MM.1S (cell line): ENCODE measurements at regions not wholly inside any gene's neighbourhood (a gene's known extent, or its start where the extent isn't known, plus 50 kb on each side); places are given as distances from the start of the nearest gene placed in this dataset.

ENCODE experiments used
- DNase-seq: peaks from one replicate; pipeline ENCODE4 v3.0.0-alpha.2; 2015
- H2AFZ ChIP-seq: fragments of 300-600 bp; sonication (generic); 2 replicates; pipeline ENCODE4 v1.6.0; 2016; ENCODE audit warnings: antibody characterized with exemption, low read length
- H3F3A ChIP-seq: fragments of 300-600 bp; sonication (generic); 2 replicates; pipeline ENCODE4 v1.6.1; 2016; ENCODE audit warnings: mild to moderate bottlenecking, antibody characterized with exemption, low read length, moderate library complexity, mixed read lengths; ENCODE audit not compliant: insufficient read depth
- H3K27ac ChIP-seq: fragments of 300-600 bp; sonication (generic); 2 replicates; pipeline ENCODE4 v1.5.1; 2016; ENCODE audit warnings: mild to moderate bottlenecking, low read length
- H3K27me3 ChIP-seq: fragments of 300-600 bp; sonication (generic); replicated peaks from 2 replicates; pipeline ENCODE4 v1.6.0; 2016; ENCODE audit warnings: low read length; ENCODE audit not compliant: insufficient read depth
- H3K36me3 ChIP-seq: fragments of 300-600 bp; sonication (generic); replicated peaks from 2 replicates; pipeline ENCODE4 v1.6.1; 2016; ENCODE audit warnings: mild to moderate bottlenecking, low read length, mixed read lengths; ENCODE audit not compliant: insufficient read depth
- H3K4me1 ChIP-seq: fragments of 300-600 bp; sonication (generic); 2 replicates; pipeline ENCODE4 v1.6.1; 2016; ENCODE audit warnings: low read length, mixed read lengths
- H3K4me2 ChIP-seq: fragments of 300-600 bp; sonication (generic); 2 replicates; pipeline ENCODE4 v1.6.0; 2016; ENCODE audit warnings: low read depth, low read length
- H3K4me3 ChIP-seq: fragments of 300-600 bp; sonication (generic); 2 replicates; pipeline ENCODE4 v1.5.1; 2016; ENCODE audit warnings: low read length, mixed read lengths
- H3K79me2 ChIP-seq: fragments of 300-600 bp; sonication (generic); 2 replicates; pipeline ENCODE4 v1.6.1; 2016; ENCODE audit warnings: mixed run types, low read length, mixed read lengths
- H3K9ac ChIP-seq: fragments of 300-600 bp; sonication (generic); 2 replicates; pipeline ENCODE4 v1.6.1; 2016; ENCODE audit warnings: low read length, mixed read lengths
- H3K9me2 ChIP-seq: fragments of 300-600 bp; sonication (generic); replicated peaks from 2 replicates; pipeline ENCODE4 v1.6.1; 2016; ENCODE audit warnings: mild to moderate bottlenecking, low read length, mixed read lengths; ENCODE audit not compliant: insufficient read depth
- H3K9me3 ChIP-seq: fragments of 300-600 bp; sonication (generic); replicated peaks from 2 replicates; pipeline ENCODE4 v1.6.1; 2016; ENCODE audit warnings: mild to moderate bottlenecking, low read length, mixed read lengths; ENCODE audit not compliant: insufficient read depth
- H4K20me1 ChIP-seq: fragments of 300-600 bp; sonication (generic); 2 replicates; pipeline ENCODE4 v1.6.1; 2016; ENCODE audit warnings: mild to moderate bottlenecking, low read length, moderate library complexity, mixed read lengths; ENCODE audit not compliant: insufficient read depth
- CTCF ChIP-seq: fragments of 300-600 bp; sonication (generic); IDR thresholded peaks from 2 replicates; pipeline ENCODE4 v1.5.1; 2016; ENCODE audit warnings: antibody characterized with exemption, low read length, mixed read lengths
- EZH2 ChIP-seq: fragments of 300-600 bp; sonication (generic); optimal IDR thresholded peaks from 2 replicates; pipeline ENCODE3; 2017; ENCODE audit warnings: low read depth, mild to moderate bottlenecking, antibody characterized with exemption, low read length, mixed read lengths
- EZH2phosphoT487 ChIP-seq: fragments of 300-600 bp; sonication (generic); IDR thresholded peaks from 2 replicates; pipeline ENCODE4 v1.6.1; 2018; ENCODE audit warnings: antibody characterized with exemption, low read length

- Histone ChIP-seq H3K9me2 (no peaks in the 10 kb centered on the region), H3K27ac (no peak overlapping the region), H3K9ac (no peak overlapping the region)
Measured at GRCh38 chrX:10062352-10062751, 94.4 kb upstream of the CLCN4 start.

GRCh38 chrX:10062980-10063379 is 93.8 kb upstream of the CLCN4 start:
- no peaks in the 10 kb centered on the region for H3F3A ChIP-seq
- no peaks in the 10 kb centered on the region for H3K9me3 ChIP-seq
- H3K27ac ChIP-seq: no peak overlapping the region
- DNase-seq: no peak
- H3K9me2 ChIP-seq: no peaks in the 10 kb centered on the region
- H3K4me2 ChIP-seq: no peak overlapping the region
- TF ChIP-seq EZH2 (no peak), CTCF (no peak), EZH2phosphoT487 (no peak)
- H3K79me2 ChIP-seq: peaks cover 33% of the 10 kb centered on the region
- H3K36me3 ChIP-seq: no peaks in the 10 kb centered on the region
- no peak overlapping the region for H2AFZ ChIP-seq
- no peak overlapping the region for H3K4me3 ChIP-seq
- no peaks in the 10 kb centered on the region for H3K4me1 ChIP-seq
- H4K20me1 ChIP-seq: no peaks in the 10 kb centered on the region
- no peak overlapping the region for H3K9ac ChIP-seq
- H3K27me3 ChIP-seq: no peaks in the 10 kb centered on the region

More at GRCh38 chrX:10062352-10062751, 94.4 kb upstream of the CLCN4 start:
- H3K27me3 ChIP-seq: no peaks in the 10 kb centered on the region
- no peak for DNase-seq
- no peaks in the 10 kb centered on the region for H3K9me3 ChIP-seq
- no peaks in the 10 kb centered on the region for H3K4me1 ChIP-seq
- no peaks in the 10 kb centered on the region for H4K20me1 ChIP-seq
- H3K79me2 ChIP-seq: peaks cover 34% of the 10 kb centered on the region
- TF ChIP-seq EZH2: no peak
- TF ChIP-seq EZH2phosphoT487: no peak
- no peak overlapping the region for H3K4me3 ChIP-seq
- no peaks in the 10 kb centered on the region for H3K36me3 ChIP-seq
- H3K4me2 ChIP-seq: no peak overlapping the region
- H3F3A ChIP-seq: no peaks in the 10 kb centered on the region
- H2AFZ ChIP-seq: no peak overlapping the region

- Histone ChIP-seq H3K79me2 (peaks cover 27% of the 10 kb centered on the region), H3K4me1 (no peaks in the 10 kb centered on the region), H3K9me3 (no peaks in the 10 kb centered on the region), H3K4me2 (no peak overlapping the region), H3K36me3 (no peaks in the 10 kb centered on the region), H2AFZ (no peak overlapping the region), H3K27me3 (no peaks in the 10 kb centered on the region), H3F3A (no peaks in the 10 kb centered on the region), H3K4me3 (no peak overlapping the region), H3K27ac (no peak overlapping the region), H4K20me1 (no peaks in the 10 kb centered on the region), H3K9ac (no peak overlapping the region), H3K9me2 (no peaks in the 10 kb centered on the region)
- TF ChIP-seq EZH2 (no peak), CTCF (no peak), EZH2phosphoT487 (no peak)
- no peak for DNase-seq
Measured at GRCh38 chrX:10064736-10065135, 92.0 kb upstream of the CLCN4 start.

GRCh38 chrX:10070714-10071436 is 85.9 kb upstream of the CLCN4 start:
- DNase-seq: no peak
- H4K20me1 ChIP-seq: no peaks in the 10 kb centered on the region
- no peaks in the 10 kb centered on the region for H3K9me3 ChIP-seq
- no peaks in the 10 kb centered on the region for H3K4me1 ChIP-seq
- no peak overlapping the region for H3K9ac ChIP-seq
- H3K27ac ChIP-seq: no peak overlapping the region
- H3F3A ChIP-seq: no peaks in the 10 kb centered on the region
- H3K36me3 ChIP-seq: no peaks in the 10 kb centered on the region
- TF ChIP-seq EZH2phosphoT487: no peak
- TF ChIP-seq CTCF: no peak
- no peak for TF ChIP-seq EZH2
- H2AFZ ChIP-seq: no peak overlapping the region
- H3K4me2 ChIP-seq: no peak overlapping the region
- H3K4me3 ChIP-seq: no peak overlapping the region
- H3K27me3 ChIP-seq: no peaks in the 10 kb centered on the region
- H3K79me2 ChIP-seq: peaks cover 10% of the 10 kb centered on the region; the same call in 1 of the 2 replicates
- no peaks in the 10 kb centered on the region for H3K9me2 ChIP-seq
